GM12865 (cell line): ENCODE measurements at regions not wholly inside any gene's neighbourhood (a gene's known extent, or its start where the extent isn't known, plus 50 kb on each side); places are given as distances from the start of the nearest gene placed in this dataset.

Source experiments
- DNase-seq: peaks from one replicate; pipeline ENCODE4 v3.0.0; 2010; ENCODE audit warnings: low read depth
- H3K4me3 ChIP-seq: 2 replicates; pipeline ENCODE4 v1.5.1; 2011; ENCODE audit warnings: mild to moderate bottlenecking, low read depth, low read length, control low read depth
- CTCF ChIP-seq: IDR thresholded peaks from 2 replicates; pipeline ENCODE4 v1.5.1; 2011; ENCODE audit warnings: low read length, control low read depth, low read depth, inconsistent platforms; ENCODE audit not compliant: insufficient read depth; ENCODE audit errors: missing control alignments

- H3K4me3 ChIP-seq = no peak overlapping the region
Observed at GRCh38 chr12:78703820-78704525, 160.6 kb upstream of the SYT1 start.

GRCh38 chr12:78711954-78712353 is 152.6 kb upstream of the SYT1 start:
- no peak for DNase-seq
- no peak overlapping the region for H3K4me3 ChIP-seq
- no peak for TF ChIP-seq CTCF

More at GRCh38 chr12:78703820-78704525, 160.6 kb upstream of the SYT1 start:
- DNase-seq = no peak
- TF ChIP-seq CTCF = no peak

- no peak for DNase-seq
- TF ChIP-seq CTCF = no peak
- H3K4me3 ChIP-seq = no peak overlapping the region
Observed at GRCh38 chr12:78712834-78713481, 151.6 kb upstream of the SYT1 start.

- DNase-seq = no peak
- no peak for TF ChIP-seq CTCF
- H3K4me3 ChIP-seq = no peak overlapping the region
Observed at GRCh38 chr12:78719721-78720120, 144.9 kb upstream of the SYT1 start.

- no peak for DNase-seq
- no peak for TF ChIP-seq CTCF
- no peak overlapping the region for H3K4me3 ChIP-seq
Observed at GRCh38 chr12:78721906-78722305, 142.7 kb upstream of the SYT1 start.

- no peak for DNase-seq
- TF ChIP-seq CTCF = no peak
- no peak overlapping the region for H3K4me3 ChIP-seq
Observed at GRCh38 chr12:78725033-78725432, 139.5 kb upstream of the SYT1 start.
